ENCODE measurements at regions not wholly inside any gene's neighbourhood (a gene's known extent, or its start where the extent isn't known, plus 50 kb on each side); places are given as distances from the start of the nearest gene placed in this dataset.
"Not testable (repeated sequence)": the region's sequence is repeated elsewhere in the genome, so short reads cannot be mapped to it uniquely, and the experiment has no call there.

GRCh38 chr12:107517816-107518215 lies 167.8 kb upstream of the PWP1 start:
- H3K27ac Mint-ChIP-seq; intact Hi-C loops (cut with micrococcal nuclease); DNase-seq; H3K4me3 Mint-ChIP-seq; H3K27me3 Mint-ChIP-seq: not testable (repeated sequence)
- Mint-ChIP-seq H3K36me3 (ENCODE audit: low read depth) (peaks cover 23% of the 10 kb centered on the region), H3K4me1 (peaks cover 12% of the 10 kb centered on the region), H3K9me3 (peaks cover 13% of the 10 kb centered on the region)

GRCh38 chr12:107518868-107519267 lies 166.7 kb upstream of the PWP1 start:
- no peak for DNase-seq
- no peak overlapping the region for H3K27ac Mint-ChIP-seq
- no peaks in the 10 kb centered on the region for H3K27me3 Mint-ChIP-seq
- intact Hi-C loops (cut with micrococcal nuclease) = no loop called here
- H3K9me3 Mint-ChIP-seq = peaks cover 13% of the 10 kb centered on the region
- H3K4me1 Mint-ChIP-seq = peaks cover 10% of the 10 kb centered on the region
- peaks cover 23% of the 10 kb centered on the region for H3K36me3 Mint-ChIP-seq (ENCODE audit: low read depth)
- no peak overlapping the region for H3K4me3 Mint-ChIP-seq

DNA sequence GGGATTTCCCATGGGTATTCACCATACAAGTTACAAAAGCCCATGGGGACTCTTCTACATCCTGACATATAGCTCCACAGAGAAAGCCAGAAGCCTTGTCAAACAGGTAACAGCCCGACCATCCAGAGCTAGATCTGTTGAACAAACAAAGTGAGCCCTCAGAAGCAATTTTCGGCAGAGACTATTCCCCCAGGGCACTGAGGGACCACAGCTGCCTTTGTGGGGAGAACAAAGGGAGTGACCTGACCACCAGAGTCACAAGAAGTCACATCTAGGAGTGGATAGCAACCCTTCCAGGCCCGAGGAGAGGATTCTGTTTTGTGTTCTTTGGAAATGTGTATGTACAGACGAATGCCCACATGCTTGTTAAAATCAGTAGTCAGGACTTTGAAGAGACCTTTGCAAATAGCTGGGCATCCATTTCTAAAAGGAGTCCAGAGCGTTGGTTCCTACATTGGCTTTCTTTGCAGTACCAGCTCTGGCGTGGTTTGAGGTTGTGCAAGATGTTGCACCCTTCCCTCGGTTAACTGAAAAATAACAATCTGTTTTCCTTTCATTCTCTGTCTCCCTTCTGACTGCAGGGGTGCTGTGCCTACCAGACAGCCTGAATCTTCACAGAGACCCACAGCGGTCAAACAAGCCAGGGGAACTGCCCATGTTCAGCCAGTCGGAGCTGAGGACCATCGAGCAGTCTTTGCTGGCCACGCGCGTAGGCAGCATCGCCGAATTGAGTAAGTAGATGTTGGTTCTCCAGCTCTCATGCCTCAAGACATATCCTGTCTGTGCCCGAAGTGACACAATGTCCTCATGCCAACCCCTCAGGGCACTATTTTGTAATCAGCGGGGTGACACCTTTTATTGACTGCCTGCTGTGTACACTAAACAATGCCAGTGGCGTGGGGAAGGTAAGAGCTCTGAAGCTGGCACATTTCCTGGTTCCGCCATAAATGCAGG lies 165.4 kb upstream of the PWP1 start:
- Mint-ChIP-seq H3K9me3 (peaks cover 13% of the 10 kb centered on the region), H3K36me3 (ENCODE audit: low read depth) (peaks cover 23% of the 10 kb centered on the region), H3K4me1 (peaks cover 6% of the 10 kb centered on the region), H3K27me3 (no peaks in the 10 kb centered on the region), H3K27ac (no peak overlapping the region), H3K4me3 (no peak overlapping the region)
- DNase-seq = no peak
- intact Hi-C loops (cut with micrococcal nuclease) = no loop called here

DNA sequence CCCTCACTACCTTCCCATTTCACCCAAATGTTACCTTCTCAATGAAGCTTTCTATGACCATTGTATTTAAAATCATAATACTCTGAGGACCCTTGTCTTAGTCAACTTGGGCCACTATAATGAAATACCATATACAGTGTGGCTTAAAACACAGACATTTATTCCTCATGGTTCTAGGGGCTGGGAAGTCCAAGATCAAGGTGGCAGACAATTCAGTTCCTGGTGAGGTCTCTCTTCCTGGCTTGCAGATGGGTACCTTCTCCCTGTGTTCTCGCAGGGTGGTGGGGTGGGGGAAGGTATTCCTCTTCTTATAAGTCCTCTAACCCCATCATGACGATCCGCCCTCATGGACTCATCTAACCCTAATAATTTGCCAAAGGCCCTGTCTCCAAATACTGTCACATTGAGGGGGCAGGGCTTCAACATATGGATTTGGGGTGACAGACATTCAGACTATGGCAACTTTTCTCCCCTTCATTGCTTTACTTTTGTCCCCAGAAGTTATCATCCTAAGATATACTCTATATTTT lies 163.7 kb upstream of the PWP1 start:
- Mint-ChIP-seq H3K27ac (no peak overlapping the region), H3K27me3 (no peaks in the 10 kb centered on the region), H3K4me1 (peaks cover 2% of the 10 kb centered on the region), H3K36me3 (ENCODE audit: low read depth) (peaks cover 23% of the 10 kb centered on the region), H3K9me3 (peaks cover 13% of the 10 kb centered on the region), H3K4me3 (no peak overlapping the region)
- intact Hi-C loops (cut with micrococcal nuclease) = no loop called here
- no peak for DNase-seq

DNA sequence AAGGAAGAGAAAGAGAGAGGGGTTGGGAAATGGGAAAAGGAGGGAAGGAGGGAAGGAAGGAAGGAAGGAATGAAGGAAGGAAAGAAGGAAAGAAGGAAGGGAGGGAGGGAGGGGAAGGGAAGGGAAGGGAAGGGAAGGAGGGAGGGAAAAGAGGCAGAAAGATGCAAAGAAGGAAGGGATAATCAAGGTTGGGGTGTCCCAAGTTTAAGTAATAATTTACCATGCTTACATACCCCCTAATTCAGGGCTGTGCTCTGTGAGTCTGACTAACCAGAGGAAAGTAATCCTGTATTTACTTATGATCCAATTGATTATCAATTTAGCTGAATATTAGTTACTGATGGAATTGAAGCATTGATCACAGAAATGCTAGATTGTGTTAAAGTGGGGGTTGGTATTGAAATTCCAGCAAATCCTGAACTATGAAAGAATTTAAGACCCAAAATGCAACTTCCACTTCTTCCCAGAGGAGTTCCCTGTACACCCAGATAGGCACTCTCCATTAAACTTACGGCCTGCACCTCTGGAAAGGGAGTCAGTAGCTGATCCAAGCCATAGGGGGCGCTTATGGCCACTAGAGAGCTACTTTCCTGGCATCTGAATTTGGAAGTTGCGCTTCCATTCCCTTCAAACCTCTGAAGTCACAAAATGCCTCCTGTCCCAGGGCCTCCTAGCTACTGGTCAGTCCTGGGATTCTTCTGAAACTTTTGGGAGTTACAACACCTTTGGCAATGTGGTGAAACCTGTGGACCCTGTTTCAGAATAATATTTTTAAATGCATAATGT lies 162.7 kb upstream of the PWP1 start:
- Mint-ChIP-seq H3K4me3 (no peak overlapping the region), H3K36me3 (ENCODE audit: low read depth) (peaks cover 23% of the 10 kb centered on the region), H3K27ac (no peak overlapping the region), H3K27me3 (no peaks in the 10 kb centered on the region), H3K9me3 (peaks cover 13% of the 10 kb centered on the region), H3K4me1 (peaks cover 2% of the 10 kb centered on the region)
- DNase-seq = no peak
- intact Hi-C loops (cut with micrococcal nuclease) = no loop called here

DNA sequence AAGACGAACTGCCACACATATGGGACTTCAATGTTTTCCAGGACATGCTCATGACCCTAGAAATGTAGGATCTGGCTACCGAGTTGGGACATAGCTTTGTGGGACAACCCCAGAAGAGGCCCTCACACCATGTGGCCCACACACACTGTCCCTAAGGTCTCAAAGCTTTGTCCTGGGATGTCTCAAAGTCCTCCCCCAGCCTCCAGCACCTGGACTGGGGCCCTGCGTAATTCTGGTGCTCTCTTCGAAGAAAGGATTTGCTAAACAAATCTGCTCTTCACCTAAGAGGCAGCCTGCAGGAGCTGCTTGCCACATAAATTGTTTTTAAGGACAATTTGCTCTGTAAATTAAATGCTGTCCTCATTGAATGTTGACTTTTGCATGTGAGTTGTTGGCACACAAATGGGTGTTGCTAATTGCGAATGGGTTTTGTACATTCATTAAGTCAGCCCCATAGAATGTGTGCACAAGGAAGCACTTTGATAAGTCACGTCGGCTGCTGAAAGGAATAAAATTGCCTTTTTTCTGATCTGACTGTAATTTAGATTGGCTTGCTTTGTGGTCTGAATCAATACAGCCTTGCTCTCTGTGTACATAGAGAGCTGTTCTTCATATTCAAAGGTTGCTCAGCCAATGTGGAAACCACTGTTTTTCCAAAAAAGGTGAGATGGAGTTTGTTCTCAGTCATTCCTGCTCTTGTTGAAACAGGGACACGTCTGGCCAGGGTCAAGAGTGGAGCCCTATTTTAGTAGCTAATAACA lies 161.6 kb upstream of the PWP1 start:
- no peak overlapping the region for H3K27ac Mint-ChIP-seq
- intact Hi-C loops (cut with micrococcal nuclease) = no loop called here

GRCh38 chr12:107525063-107525718 lies 160.4 kb upstream of the PWP1 start:
- H3K4me3 Mint-ChIP-seq = no peak overlapping the region
- H3K4me1 Mint-ChIP-seq = peaks cover 2% of the 10 kb centered on the region
- no peak for DNase-seq
- no peak overlapping the region for H3K27ac Mint-ChIP-seq
- intact Hi-C loops (cut with micrococcal nuclease) = no loop called here
- H3K36me3 Mint-ChIP-seq (ENCODE audit: low read depth) = peaks cover 18% of the 10 kb centered on the region
- no peaks in the 10 kb centered on the region for H3K27me3 Mint-ChIP-seq
- H3K9me3 Mint-ChIP-seq = peaks cover 13% of the 10 kb centered on the region

More for the DNA sequence above, 161.6 kb upstream of the PWP1 start:
- DNase-seq = no peak
- H3K4me3 Mint-ChIP-seq = no peak overlapping the region
- H3K27me3 Mint-ChIP-seq = no peaks in the 10 kb centered on the region
- peaks cover 13% of the 10 kb centered on the region for H3K9me3 Mint-ChIP-seq
- H3K4me1 Mint-ChIP-seq = peaks cover 2% of the 10 kb centered on the region
- H3K36me3 Mint-ChIP-seq (ENCODE audit: low read depth) = peaks cover 21% of the 10 kb centered on the region

- H3K4me1 Mint-ChIP-seq = peaks cover 2% of the 10 kb centered on the region
- H3K9me3 Mint-ChIP-seq = peaks cover 11% of the 10 kb centered on the region
- H3K27ac Mint-ChIP-seq = no peak overlapping the region
- intact Hi-C loops (cut with micrococcal nuclease) = no loop called here
- H3K27me3 Mint-ChIP-seq = no peaks in the 10 kb centered on the region
- H3K36me3 Mint-ChIP-seq (ENCODE audit: low read depth) = peaks cover 12% of the 10 kb centered on the region
- H3K4me3 Mint-ChIP-seq = no peak overlapping the region
- no peak for DNase-seq
Measured at GRCh38 chr12:107525719-107526554, 159.7 kb upstream of the PWP1 start.

GRCh38 chr12:107526555-107527180 lies 158.9 kb upstream of the PWP1 start:
- H3K4me3 Mint-ChIP-seq = no peak overlapping the region

DNA sequence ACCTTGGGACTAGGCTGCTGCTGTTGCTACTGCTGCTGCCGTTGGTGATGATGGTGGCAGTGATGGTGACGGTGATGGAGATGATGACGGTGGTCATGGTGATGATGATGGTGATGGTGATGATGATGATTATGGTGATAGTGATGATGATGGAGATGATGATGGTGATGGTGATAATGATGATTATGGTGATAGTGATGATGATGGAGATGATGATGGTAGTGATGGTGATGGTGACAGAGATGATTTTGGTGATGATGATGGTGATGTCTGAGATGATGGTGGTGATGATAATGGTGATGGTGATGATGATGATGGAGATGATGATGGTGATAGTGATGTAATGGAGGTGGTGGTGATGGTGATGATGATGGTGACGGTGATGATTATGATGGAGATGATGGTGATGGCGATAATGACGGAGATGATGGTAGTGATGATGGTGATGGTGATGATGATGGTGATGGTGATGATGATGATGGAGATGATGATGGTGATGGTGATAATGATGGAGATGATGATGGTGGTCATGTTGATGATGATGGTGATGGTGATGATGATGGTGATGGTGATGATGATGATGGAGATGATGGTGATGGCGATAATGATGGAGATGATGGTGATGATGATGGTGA lies 156.8 kb upstream of the PWP1 start:
- Mint-ChIP-seq H3K9me3 (no peaks in the 10 kb centered on the region), H3K36me3 (ENCODE audit: low read depth) (peaks cover 2% of the 10 kb centered on the region), H3K27ac (no peak overlapping the region), H3K4me3 (no peak overlapping the region), H3K27me3 (no peaks in the 10 kb centered on the region), H3K4me1 (peaks cover 11% of the 10 kb centered on the region)
- intact Hi-C loops (cut with micrococcal nuclease) = no loop called here
- no peak for DNase-seq

More at GRCh38 chr12:107526555-107527180, 158.9 kb upstream of the PWP1 start:
- Mint-ChIP-seq H3K4me1 (peaks cover 2% of the 10 kb centered on the region), H3K27me3 (no peaks in the 10 kb centered on the region), H3K9me3 (peaks cover 4% of the 10 kb centered on the region), H3K27ac (no peak overlapping the region), H3K36me3 (ENCODE audit: low read depth) (peaks cover 4% of the 10 kb centered on the region)
- intact Hi-C loops (cut with micrococcal nuclease) = no loop called here
- no peak for DNase-seq

- Mint-ChIP-seq H3K36me3 (ENCODE audit: low read depth) (peaks cover 2% of the 10 kb centered on the region), H3K27ac (no peak overlapping the region), H3K4me1 (peaks cover 11% of the 10 kb centered on the region), H3K27me3 (no peaks in the 10 kb centered on the region), H3K4me3 (no peak overlapping the region), H3K9me3 (peaks cover 4% of the 10 kb centered on the region)
- no peak for DNase-seq
- intact Hi-C loops (cut with micrococcal nuclease) = no loop called here
Measured at GRCh38 chr12:107529991-107530390, 155.6 kb upstream of the PWP1 start.

DNA sequence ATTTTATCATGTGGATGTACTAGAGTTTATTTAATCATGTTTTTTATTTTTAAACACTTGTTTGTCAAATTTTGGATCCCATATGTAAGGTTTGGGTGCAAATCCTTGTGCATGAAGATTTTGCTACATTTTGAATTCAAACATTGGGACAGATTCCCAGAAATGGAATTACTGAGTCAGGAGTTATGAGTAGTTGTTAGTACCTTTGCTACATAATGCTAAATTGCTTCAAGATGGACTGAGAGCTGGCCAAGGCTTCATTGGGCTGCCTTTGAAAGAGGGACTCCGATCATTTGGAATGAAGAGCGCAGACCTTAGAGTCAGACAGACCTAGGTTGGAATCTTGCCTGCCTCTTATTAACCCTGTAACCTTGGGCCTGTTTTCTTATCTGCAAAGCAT lies 154.9 kb upstream of the PWP1 start:
- H3K9me3 Mint-ChIP-seq = peaks cover 4% of the 10 kb centered on the region
- intact Hi-C loops (cut with micrococcal nuclease) = no loop called here
- H3K27ac Mint-ChIP-seq = no peak overlapping the region
- H3K4me1 Mint-ChIP-seq = peaks cover 11% of the 10 kb centered on the region
- H3K36me3 Mint-ChIP-seq (ENCODE audit: low read depth) = peaks cover 2% of the 10 kb centered on the region
- DNase-seq = no peak
- H3K27me3 Mint-ChIP-seq = no peaks in the 10 kb centered on the region
- H3K4me3 Mint-ChIP-seq = no peak overlapping the region
